Hepatocyte (in vitro differentiated cells): ENCODE measurements at regions not wholly inside any gene's neighbourhood (a gene's known extent, or its start where the extent isn't known, plus 50 kb on each side); places are given as distances from the start of the nearest gene placed in this dataset.

Experiments
- DNase-seq: peaks from one replicate; pipeline ENCODE4 v3.0.0-alpha.2; 2016; ENCODE audit warnings: low spot score
- H2AFZ ChIP-seq: fragments of 200-600 bp; sonication (generic); 2 replicates; pipeline ENCODE4 v1.6.0; 2016; ENCODE audit warnings: antibody characterized with exemption, mild to moderate bottlenecking
- H3K27ac ChIP-seq: fragments of 200-600 bp; sonication (generic); 2 replicates; pipeline ENCODE4 v1.5.1; 2016; ENCODE audit warnings: mild to moderate bottlenecking
- H3K27me3 ChIP-seq: fragments of 200-600 bp; sonication (generic); 2 replicates; pipeline ENCODE4 v1.6.1; 2016
- H3K36me3 ChIP-seq: fragments of 200-600 bp; sonication (generic); replicated peaks from 2 replicates; pipeline ENCODE4 v1.5.1; 2016; ENCODE audit warnings: low read depth; ENCODE audit not compliant: insufficient read depth
- H3K4me1 ChIP-seq: fragments of 200-600 bp; sonication (generic); 2 replicates; pipeline ENCODE4 v1.5.1; 2016; ENCODE audit warnings: mild to moderate bottlenecking, moderate library complexity; ENCODE audit not compliant: insufficient read depth
- H3K4me2 ChIP-seq: fragments of 200-600 bp; sonication (generic); 2 replicates; pipeline ENCODE4 v1.6.0; 2016
- H3K4me3 ChIP-seq: fragments of 200-600 bp; sonication (generic); 2 replicates; pipeline ENCODE4 v1.5.1; 2016; ENCODE audit warnings: mild to moderate bottlenecking
- H3K79me2 ChIP-seq: fragments of 200-600 bp; sonication (generic); 2 replicates; pipeline ENCODE4 v1.6.0; 2017; ENCODE audit warnings: mild to moderate bottlenecking
- H3K9me2 ChIP-seq: fragments of 200-600 bp; sonication (generic); replicated peaks from 2 replicates; pipeline ENCODE4 v1.6.0; 2017; ENCODE audit warnings: mild to moderate bottlenecking; ENCODE audit not compliant: insufficient read depth
- H3K9me3 ChIP-seq: fragments of 200-600 bp; sonication (generic); 2 replicates; pipeline ENCODE4 v1.5.1; 2016; ENCODE audit warnings: low read depth, mild to moderate bottlenecking
- H4K20me1 ChIP-seq: fragments of 200-600 bp; sonication (generic); 2 replicates; pipeline ENCODE4 v1.6.0; 2016; ENCODE audit warnings: mild to moderate bottlenecking; ENCODE audit not compliant: insufficient read depth, poor library complexity, severe bottlenecking
- EZH2 ChIP-seq: fragments of 200-600 bp; sonication (generic); IDR thresholded peaks from 2 replicates; pipeline ENCODE4 v1.6.1; 2016; ENCODE audit warnings: antibody characterized with exemption, mild to moderate bottlenecking, borderline replicate concordance
- EZH2phosphoT487 ChIP-seq: fragments of 200-600 bp; sonication (generic); IDR thresholded peaks from one replicate; pipeline ENCODE4 v1.6.1; 2018; ENCODE audit warnings: antibody characterized with exemption, mild to moderate bottlenecking, low read depth, moderate library complexity; ENCODE audit not compliant: unreplicated experiment, severe bottlenecking
- WGBS: methylation state at CpG from one replicate; pipeline ENCODE4 v1.1.6; 2016; ENCODE audit warnings: low lambda C conversion rate; ENCODE audit errors: missing lambda C conversion rate; 5-methylcytosine and 5-hydroxymethylcytosine counted together
- TF ChIP-seq, protein P1 (sequence below): fragments of 200-600 bp; sonication (generic); IDR thresholded peaks from 2 replicates; pipeline ENCODE4 v1.5.1; 2016; ENCODE audit warnings: antibody characterized with exemption, mild to moderate bottlenecking; ENCODE audit not compliant: poor library complexity

DNA sequence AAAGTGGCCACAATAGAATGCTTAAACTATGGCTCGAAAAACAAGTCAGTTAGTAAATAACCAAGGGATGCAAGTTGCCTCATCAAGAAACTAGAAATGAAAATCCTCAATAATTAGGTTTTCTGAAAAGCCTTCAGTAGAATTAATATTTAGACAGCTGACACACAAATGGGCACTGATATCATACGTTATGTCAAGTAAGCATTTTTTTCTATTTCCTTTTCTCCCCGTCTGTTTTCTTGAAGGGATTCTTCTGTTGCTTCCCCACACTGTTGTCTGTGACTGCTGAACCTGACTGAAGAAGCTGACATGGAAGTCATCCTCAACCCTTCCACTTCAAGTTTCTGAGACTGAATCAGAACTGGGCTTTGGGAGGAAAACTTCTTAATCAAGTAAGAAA is 151.8 kb upstream of the CADM2 start:
- Histone ChIP-seq H3K27ac (no peak overlapping the region), H3K4me2 (no peak overlapping the region), H3K9me3 (no peaks in the 10 kb centered on the region), H2AFZ (no peak overlapping the region), H3K4me1 (no peaks in the 10 kb centered on the region), H3K4me3 (no peak overlapping the region), H3K27me3 (no peaks in the 10 kb centered on the region), H3K79me2 (no peaks in the 10 kb centered on the region), H4K20me1 (no peaks in the 10 kb centered on the region), H3K9me2 (no peaks in the 10 kb centered on the region), H3K36me3 (no peaks in the 10 kb centered on the region)
- DNase-seq: no peak
- TF ChIP-seq EZH2 (no peak), EZH2phosphoT487 (no peak)
- TF ChIP-seq, protein P1, sequence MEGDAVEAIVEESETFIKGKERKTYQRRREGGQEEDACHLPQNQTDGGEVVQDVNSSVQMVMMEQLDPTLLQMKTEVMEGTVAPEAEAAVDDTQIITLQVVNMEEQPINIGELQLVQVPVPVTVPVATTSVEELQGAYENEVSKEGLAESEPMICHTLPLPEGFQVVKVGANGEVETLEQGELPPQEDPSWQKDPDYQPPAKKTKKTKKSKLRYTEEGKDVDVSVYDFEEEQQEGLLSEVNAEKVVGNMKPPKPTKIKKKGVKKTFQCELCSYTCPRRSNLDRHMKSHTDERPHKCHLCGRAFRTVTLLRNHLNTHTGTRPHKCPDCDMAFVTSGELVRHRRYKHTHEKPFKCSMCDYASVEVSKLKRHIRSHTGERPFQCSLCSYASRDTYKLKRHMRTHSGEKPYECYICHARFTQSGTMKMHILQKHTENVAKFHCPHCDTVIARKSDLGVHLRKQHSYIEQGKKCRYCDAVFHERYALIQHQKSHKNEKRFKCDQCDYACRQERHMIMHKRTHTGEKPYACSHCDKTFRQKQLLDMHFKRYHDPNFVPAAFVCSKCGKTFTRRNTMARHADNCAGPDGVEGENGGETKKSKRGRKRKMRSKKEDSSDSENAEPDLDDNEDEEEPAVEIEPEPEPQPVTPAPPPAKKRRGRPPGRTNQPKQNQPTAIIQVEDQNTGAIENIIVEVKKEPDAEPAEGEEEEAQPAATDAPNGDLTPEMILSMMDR: no peak
- WGBS: 75% methylated on average over 3 of the region's 3 CpGs

DNA sequence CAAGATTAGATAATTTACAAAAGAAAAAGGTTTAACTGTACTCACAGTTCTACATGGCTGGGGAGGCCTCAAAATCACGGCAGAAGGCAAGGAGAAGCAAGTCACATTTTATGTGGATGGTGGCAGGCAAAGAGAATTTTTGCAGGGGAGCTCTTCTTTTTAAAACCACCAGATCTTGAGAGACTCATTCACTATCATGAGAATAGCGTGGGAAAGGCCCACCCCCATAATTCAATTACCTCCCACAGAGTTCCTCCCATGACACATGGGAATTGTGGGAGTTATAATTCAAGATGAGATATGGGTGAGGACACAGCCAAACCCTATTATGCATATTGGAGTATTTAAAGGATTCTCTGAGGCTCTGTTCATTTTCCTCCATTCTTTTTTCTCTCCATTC is 138.7 kb upstream of the CADM2 start:
- H2AFZ ChIP-seq: no peak overlapping the region
- H3K9me2 ChIP-seq: no peaks in the 10 kb centered on the region
- H4K20me1 ChIP-seq: no peaks in the 10 kb centered on the region
- H3K4me1 ChIP-seq: no peaks in the 10 kb centered on the region
- no peaks in the 10 kb centered on the region for H3K9me3 ChIP-seq
- TF ChIP-seq EZH2 (no peak), EZH2phosphoT487 (no peak)
- TF ChIP-seq, protein P1: no peak
- H3K79me2 ChIP-seq: no peaks in the 10 kb centered on the region
- 67% methylated on average over 2 of the region's 2 CpGs for WGBS
- H3K4me2 ChIP-seq: no peak overlapping the region
- no peak overlapping the region for H3K27ac ChIP-seq
- H3K36me3 ChIP-seq: no peaks in the 10 kb centered on the region
- no peak overlapping the region for H3K4me3 ChIP-seq
- H3K27me3 ChIP-seq: no peaks in the 10 kb centered on the region
- DNase-seq: no peak

DNA sequence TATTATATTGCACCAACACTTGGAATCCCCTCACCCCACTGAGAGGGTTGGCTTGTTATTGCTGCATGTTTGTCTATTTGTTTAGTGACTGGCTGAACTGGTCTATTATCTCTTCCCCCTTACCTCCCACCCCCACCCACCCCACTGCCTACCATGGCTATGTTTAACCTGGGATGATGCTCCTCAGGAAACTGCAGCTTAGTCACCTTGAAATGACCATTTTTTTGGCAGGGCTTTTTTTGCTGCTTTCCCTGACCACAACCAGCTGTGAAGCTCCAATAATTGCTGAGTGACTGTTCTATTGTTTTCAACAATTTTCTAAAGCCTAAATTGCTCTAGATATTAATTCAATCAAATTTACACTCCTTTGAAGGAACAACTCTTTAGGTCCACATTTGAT is 137.9 kb upstream of the CADM2 start:
- Histone ChIP-seq H4K20me1 (no peaks in the 10 kb centered on the region), H3K79me2 (no peaks in the 10 kb centered on the region), H3K9me3 (no peaks in the 10 kb centered on the region), H3K27ac (no peak overlapping the region), H3K36me3 (no peaks in the 10 kb centered on the region), H3K4me1 (no peaks in the 10 kb centered on the region), H2AFZ (no peak overlapping the region), H3K27me3 (no peaks in the 10 kb centered on the region), H3K4me2 (no peak overlapping the region), H3K4me3 (no peak overlapping the region), H3K9me2 (no peaks in the 10 kb centered on the region)
- TF ChIP-seq EZH2phosphoT487 (no peak), EZH2 (no peak)
- TF ChIP-seq, protein P1: no peak
- DNase-seq: no peak

DNA sequence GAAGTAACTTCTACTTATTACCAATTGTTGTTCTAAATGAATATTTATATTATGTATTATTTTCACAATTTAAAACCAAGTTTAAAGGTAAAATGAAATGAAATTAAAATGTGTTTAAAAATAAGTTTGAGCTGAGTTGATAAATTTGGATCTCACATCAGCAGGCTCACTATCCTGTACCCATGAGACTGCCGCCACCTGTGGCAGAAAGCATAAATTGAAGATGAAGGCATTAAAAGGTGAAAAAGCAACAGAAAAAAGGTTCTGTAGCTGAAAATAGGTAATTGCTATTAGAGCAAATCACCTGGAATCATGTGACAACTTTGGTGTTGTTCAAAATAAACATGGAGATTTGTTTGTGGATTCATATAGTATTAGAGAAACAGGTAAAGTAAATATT is 133.0 kb upstream of the CADM2 start:
- no peak overlapping the region for H3K4me3 ChIP-seq
- H3K9me2 ChIP-seq: no peaks in the 10 kb centered on the region
- no peak for TF ChIP-seq EZH2
- no peak for TF ChIP-seq EZH2phosphoT487
- TF ChIP-seq, protein P1: no peak
- no peaks in the 10 kb centered on the region for H3K27me3 ChIP-seq
- H3K36me3 ChIP-seq: no peaks in the 10 kb centered on the region
- WGBS: 76% methylated on average over 1 of the region's 1 CpG
- H3K79me2 ChIP-seq: no peaks in the 10 kb centered on the region
- H3K9me3 ChIP-seq: no peaks in the 10 kb centered on the region
- no peaks in the 10 kb centered on the region for H3K4me1 ChIP-seq
- no peak for DNase-seq
- no peak overlapping the region for H2AFZ ChIP-seq
- no peak overlapping the region for H3K4me2 ChIP-seq
- no peak overlapping the region for H3K27ac ChIP-seq
- H4K20me1 ChIP-seq: no peaks in the 10 kb centered on the region
